Limb (tissue), 2 donors: ENCODE measurements at regions not wholly inside any gene's neighbourhood (a gene's known extent, or its start where the extent isn't known, plus 50 kb on each side); places are given as distances from the start of the nearest gene placed in this dataset.
A peak's percentile ranks its signal among the peaks of the same experiment; 100 is the strongest.
"Not testable (repeated sequence)": the region's sequence is repeated elsewhere in the genome, so short reads cannot be mapped to it uniquely, and the experiment has no call there.

Experiments used
- DNase-seq, 2 donors: peaks; one replicate each; pipeline ENCODE4 v3.0.0-alpha.2; 2016; ENCODE audit errors: extremely low spot score in 2 of 2

DNA sequence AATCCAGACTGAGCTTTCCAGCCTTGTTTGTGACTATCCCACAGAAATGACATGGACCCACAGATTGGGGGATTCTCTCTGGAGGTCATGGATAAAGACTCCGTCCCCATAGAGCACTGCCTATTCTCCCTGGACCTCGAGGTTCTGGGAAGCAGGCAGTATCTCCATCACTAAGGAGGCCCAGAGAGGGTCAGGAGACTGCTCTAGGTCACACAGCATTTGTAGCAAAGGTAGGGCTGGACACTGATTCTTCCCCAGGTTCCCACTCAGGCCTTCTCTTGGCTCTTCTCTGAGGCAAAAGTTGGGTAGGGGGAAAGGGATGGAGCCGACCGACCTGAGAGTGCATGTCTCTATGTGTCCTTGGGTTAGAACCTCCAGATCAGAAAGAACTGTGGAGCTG, 80.9 kb downstream of the PTPRS start:
- DNase-seq, result no peak

DNA sequence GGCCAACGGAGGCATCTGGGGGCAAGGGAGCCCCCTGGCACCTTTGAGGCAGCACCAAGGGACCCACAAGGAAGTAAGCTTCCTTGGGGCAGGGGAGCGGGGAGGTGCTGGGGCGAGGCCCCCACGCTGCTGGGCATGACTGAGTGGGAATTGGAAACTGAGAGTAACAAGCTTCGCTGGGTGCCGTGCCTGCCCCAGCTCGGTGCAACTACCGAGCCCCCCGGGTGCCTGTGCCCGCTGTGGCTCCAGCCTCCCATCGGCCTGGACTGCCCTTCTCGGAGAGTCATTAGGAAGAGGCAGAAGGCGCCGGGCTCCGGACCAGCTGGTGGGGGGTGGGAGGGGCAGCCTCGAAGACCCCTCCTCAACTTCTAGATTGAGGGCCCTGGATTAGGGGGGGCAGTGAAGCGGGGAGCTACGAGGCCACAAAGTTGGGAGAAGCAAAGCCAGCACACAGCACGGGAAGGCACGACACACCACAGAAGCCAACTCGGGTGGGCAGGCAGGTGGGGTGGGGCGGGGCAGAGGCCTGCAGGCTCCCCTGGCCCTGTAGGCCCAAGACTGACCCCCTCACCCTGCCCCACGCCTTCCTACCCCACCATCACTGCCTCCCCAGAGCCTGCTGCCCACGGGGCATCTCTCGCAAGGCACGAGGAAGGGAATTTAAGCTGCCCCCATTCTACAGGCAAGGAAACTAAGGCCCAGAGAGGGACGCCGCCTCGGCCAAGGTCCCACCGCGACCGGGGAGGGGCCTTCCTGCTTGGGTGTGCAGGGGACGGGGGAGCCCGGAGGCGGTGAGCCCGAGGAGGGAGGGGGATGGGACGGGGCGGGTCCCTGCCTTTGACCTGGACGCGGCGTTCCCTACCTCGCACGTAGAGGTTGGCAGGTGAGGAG, 83.2 kb downstream of the PTPRS start:
- DNase-seq, result no peak

- no peak for DNase-seq
Measured at GRCh38 chr19:5255602-5256231, 84.9 kb downstream of the PTPRS start.

- DNase-seq, result no peak
Measured at GRCh38 chr19:5254944-5255343, 85.7 kb downstream of the PTPRS start.

- DNase-seq, result no peak
Measured at GRCh38 chr19:5254543-5254942, 86.1 kb downstream of the PTPRS start.

- DNase-seq, result no peak
Measured at GRCh38 chr19:5253406-5254110, 87.1 kb downstream of the PTPRS start.

GRCh38 chr19:5251096-5252065, 89.2 kb downstream of the PTPRS start:
- DNase-seq, result peak in 1 of 2 donors; percentile 30

DNA sequence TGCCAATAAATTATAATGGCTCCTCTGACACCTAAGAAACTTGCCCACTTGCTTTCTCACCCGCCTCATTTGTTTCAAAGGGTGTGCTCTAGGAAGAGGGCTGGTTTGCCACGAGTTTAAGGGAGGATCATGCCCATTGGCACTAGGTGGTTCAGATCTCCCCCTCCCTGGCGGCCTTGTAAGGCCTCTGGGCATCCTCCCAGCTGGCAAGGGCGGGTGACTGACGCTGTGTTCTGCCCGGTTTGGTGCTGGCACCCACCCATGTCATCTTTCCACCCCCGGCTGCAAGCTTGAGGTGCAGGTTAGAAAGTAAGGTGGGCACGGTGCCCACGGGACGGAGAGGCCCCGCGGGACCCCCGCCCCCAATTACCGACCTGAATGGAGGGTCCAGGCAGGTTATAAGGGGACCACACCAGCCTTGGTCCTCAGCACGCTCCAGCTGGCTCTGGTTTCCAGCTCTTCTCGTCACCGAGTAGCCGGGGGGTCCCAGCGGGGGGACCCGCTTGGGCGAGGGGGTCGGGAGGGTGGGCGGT, 90.4 kb downstream of the PTPRS start:
- DNase-seq, result no peak

DNA sequence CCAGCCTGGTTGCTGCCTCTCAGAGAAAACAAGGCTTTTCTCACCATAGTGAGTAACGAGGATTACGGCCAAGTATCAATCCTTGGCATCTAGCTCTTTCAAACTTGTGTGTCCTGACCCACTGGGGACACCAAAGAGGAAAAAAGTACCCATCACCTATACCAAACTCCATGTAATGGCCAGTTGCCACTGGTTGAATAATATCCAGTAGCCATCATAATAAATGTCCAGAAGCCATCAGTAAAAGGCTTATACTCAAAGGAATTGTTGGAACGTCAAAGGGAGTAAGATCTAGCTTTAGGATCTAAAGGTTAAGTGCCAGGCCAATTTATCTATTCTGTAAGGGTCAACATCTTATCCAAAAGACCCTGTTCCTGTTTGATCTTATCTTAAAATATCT, 91.1 kb downstream of the PTPRS start:
- no peak for DNase-seq

DNA sequence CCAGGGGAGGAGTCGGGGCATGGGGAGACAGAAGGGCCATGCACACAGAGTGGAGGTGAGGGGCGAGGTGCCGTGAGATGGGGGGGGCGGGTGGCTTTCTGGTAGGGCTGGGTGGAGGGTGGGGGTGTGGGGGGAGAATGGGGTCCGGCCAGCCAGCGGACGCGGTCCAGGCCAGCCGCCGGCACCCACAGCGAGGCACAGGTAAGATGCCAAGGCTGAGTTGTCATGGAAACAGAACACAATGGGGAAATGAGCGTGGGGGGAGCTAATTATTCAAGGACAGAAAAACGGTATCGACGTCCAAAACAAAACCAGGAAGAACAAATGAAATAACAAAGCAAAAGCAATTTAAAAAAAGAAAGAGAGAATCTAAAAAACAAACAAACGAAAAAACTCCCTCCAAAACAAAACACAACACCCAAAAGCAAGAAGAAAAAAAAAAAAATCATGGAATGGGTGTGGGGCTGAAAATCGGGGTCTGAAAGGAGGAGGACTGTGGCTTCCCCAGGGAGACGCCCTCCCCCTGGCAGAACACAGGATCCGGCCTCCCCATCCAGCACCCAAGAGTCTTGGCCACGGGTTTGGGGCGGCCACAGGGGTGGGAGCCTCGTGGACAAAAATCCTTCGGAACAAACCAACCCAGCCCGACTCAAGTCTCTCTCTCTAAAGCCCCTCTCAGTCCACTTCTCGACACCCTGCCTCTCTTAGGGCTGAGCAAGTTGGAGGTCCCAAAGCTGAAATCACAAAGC, 92.5 kb downstream of the PTPRS start:
- no peak for DNase-seq

DNA sequence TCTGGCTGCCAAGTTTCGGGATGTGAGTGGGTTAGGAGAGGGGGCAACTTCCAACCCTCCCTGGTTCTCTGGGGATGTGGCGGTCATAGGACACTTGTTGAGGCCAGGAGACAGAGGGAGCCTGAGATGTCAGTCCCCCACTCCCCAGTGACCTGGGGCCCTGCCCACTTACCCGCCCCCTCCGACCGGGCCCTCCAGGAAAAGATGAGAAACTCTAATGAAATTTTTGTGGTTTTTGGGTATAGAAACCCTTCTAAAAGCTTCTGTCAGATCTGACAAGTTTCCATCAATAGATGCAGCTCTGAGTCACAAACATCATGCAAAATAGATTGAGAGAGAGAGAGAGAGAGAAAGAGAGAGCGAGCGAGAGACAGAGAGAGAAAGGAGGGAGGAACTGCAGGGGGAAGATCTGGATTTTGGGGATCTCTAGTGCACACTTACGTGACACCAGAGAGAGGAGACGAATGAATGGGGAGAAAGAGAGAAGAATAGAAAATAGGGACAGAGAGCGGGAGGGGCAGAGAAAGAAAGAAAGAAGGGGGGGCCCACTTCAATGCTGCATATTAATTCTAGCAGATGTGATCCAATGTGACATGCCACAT, 94.0 kb downstream of the PTPRS start:
- DNase-seq, result no peak

GRCh38 chr19:5245631-5246553, 94.7 kb downstream of the PTPRS start:
- DNase-seq, result no peak

DNA sequence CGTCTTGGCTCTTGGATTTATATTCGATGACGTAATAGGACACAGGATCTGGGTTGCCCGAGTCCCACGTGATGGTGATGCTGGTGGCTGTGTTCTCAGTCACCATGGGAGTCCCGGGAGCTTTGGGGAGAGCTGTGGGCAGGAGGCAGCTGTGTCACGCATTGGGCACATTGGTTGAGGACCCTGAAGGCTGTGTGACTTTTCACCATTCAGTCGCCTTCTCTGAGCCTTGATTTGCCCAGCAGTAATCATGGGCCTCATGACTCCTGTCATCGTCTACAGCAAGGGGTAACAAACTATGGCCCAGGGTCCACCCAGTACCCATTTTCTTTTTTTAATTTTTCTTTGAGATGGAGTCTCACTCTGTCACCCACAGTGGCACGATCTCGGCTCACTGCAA, 96.3 kb downstream of the PTPRS start:
- DNase-seq, result no peak

DNA sequence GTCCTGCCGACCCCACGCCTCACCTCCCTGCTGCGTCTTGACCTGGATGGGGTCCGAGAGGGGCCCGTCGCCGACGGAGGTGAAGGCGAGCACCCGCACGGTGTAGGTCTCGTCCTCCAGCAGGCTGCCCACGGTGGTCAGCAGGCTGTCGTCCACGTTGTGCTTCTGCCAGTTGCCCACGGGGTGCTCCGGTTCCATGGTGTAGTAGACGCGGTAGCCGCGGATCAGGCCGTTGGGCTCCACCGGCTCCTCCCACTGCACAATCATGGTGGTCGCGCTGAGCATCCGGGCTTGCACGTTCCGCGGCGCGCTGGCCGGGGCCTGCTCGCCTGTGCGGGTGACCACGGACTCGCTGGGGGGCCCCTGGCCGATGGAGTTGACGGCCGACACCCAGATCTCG, 96.7 kb downstream of the PTPRS start:
- DNase-seq, result no peak

DNA sequence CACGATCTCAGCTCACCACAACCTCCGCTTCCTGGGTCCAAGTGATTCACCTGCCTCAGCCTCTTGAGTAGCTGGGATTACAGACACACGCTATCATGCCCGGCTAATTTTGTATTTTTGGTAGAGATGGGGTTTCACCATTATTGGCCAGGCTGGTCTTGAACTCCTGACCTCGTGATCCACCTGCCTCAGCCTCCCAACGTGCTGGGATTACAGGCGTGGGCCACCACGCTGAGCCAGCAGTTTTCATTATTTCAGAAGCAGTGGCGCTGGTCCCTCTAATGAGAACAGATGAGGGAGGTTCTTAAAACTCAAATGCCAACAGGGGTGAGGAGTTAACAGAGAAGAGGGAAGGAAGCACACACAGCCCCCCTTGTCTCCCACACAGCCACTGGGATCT, 98.7 kb downstream of the PTPRS start:
- DNase-seq, result not testable (repeated sequence)

- no peak for DNase-seq
Measured at GRCh38 chr19:5240011-5240410, 100.6 kb downstream of the PTPRS start.

DNA sequence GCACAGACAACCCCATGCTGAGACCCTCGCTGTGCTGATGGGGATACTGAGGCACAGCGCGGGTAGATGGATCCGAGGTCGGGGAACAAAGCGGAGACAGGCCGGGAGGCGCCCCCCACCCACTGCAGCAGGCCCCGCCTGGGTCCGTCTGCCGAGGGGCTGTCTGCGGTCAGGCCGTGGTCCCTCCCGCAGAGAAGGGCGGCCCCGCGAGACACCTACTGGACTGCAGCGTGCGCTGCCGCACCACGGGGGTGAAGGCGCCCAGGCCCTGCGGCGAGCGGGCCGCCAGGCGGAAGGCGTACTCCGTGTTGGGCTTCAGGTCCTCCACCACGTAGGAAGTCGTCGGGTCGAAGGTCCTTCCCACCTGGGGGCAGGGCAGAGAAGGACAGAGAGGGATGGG, 101.9 kb downstream of the PTPRS start:
- DNase-seq, result no peak

DNA sequence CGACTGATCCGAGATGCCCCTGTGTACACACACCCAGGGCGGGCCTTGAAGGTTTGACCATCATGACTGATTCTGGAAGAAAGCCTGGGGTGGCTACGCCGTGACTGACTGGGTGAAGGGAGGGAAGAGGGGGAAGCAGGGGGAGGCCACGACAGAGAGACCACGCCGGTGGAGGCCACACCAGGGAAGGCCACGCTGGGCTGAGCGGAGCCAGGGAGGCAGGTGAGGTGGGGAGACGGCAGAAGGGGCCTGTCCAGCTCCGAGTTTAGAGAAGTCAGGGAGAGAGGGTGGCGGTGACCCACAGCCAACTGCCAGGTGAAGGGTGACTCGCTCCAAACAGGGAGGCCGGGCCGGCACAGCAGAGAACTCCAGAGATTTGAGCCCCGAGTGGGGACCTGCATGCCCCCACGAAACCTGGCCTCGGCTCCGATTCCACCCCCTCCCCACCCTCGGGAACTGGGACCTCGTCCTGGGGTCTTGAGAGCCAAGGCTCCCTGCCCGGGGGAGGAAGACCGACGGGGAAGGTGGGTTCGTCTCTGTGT, 102.6 kb downstream of the PTPRS start:
- DNase-seq, result no peak
